C4-2B (cell line): ENCODE measurements at regions not wholly inside any gene's neighbourhood (a gene's known extent, or its start where the extent isn't known, plus 50 kb on each side); places are given as distances from the start of the nearest gene placed in this dataset.

Experiments used
- CTCF ChIP-seq: fragments of 450-650 bp; conservative IDR thresholded peaks from 2 replicates; pipeline ENCODE4 v1.5.1; 2017; ENCODE audit warnings: mild to moderate bottlenecking
- ZFX ChIP-seq: fragments of 450-650 bp; IDR thresholded peaks from 2 replicates; pipeline ENCODE4 v1.6.1; 2017

GRCh38 chr10:78653555-78653954 is 415.2 kb upstream of the ZMIZ1 start:
- TF ChIP-seq CTCF (no peak), ZFX (no peak)
